IPS-11a (cell line): ENCODE measurements at regions not wholly inside any gene's neighbourhood (a gene's known extent, or its start where the extent isn't known, plus 50 kb on each side); places are given as distances from the start of the nearest gene placed in this dataset.

Experiments
- H3K4me3 ChIP-seq: one replicate; pipeline ENCODE4 v1.5.1; 2013; ENCODE audit warnings: low read depth, low read length, control low read depth

GRCh38 chr15:97143592-97144376 is 813.3 kb downstream of the NR2F2 start:
- H3K4me3 ChIP-seq = no peak overlapping the region

DNA sequence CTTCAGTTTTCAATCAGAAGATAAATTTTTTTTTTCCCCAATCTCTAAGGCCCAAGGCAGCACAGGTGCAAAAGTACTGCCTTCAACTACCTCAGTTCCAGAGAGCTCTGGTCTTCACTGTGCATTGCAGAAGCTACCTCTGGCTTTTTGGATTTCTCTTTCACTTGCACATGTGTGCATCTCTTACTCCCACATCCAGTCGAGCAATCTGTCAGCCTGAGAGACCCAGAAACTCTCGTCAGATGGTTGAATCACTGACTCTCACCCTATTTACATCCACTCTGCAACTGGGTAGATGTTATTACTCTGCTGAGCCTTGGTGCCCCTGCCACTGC is 813.8 kb downstream of the NR2F2 start:
- H3K4me3 ChIP-seq = no peak overlapping the region

DNA sequence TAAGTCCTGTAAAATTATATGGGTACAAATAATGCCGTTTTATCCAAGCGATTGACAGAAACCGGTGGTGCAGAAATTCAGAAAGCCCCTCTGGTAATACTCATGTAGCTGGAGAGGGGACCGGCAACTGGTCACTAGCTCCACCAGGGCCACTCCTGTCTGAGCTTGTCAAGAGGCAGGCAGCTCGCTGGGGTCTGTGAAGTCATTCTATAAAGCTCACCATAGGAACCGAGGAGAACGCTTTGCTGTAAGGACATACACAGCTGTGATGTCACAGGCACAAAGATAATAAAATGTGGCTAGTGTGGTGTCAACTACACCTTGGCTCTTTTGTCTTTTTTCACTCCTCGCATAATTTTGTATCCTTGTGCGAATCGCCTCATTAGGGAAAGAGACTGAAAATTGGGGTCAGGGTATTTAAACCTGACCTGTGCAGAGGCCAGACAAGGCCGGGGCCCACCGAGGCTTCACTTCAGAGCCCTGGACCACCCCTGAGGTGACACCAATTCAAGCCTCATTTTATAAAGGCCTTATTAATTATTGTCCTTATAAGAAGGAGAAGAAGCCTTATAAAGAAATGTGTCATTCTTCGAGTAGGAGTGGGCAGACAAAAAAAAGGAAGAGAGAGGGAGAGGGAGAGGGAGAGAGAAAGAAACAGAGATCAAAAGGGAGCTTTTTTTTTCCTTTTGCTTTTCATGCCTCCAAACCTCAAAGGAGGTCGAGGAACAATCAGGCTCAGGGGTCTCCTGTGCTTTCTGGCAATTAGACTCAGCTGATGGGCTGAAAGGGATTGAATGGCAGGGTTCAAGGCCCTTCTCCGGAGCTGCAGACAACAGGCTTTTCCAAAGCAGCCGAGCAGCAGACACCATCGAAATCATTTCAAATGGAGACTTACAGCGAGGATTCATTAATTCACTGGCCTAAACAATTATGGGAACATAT is 813.3 kb upstream of the ARRDC4 start:
- no peak overlapping the region for H3K4me3 ChIP-seq

DNA sequence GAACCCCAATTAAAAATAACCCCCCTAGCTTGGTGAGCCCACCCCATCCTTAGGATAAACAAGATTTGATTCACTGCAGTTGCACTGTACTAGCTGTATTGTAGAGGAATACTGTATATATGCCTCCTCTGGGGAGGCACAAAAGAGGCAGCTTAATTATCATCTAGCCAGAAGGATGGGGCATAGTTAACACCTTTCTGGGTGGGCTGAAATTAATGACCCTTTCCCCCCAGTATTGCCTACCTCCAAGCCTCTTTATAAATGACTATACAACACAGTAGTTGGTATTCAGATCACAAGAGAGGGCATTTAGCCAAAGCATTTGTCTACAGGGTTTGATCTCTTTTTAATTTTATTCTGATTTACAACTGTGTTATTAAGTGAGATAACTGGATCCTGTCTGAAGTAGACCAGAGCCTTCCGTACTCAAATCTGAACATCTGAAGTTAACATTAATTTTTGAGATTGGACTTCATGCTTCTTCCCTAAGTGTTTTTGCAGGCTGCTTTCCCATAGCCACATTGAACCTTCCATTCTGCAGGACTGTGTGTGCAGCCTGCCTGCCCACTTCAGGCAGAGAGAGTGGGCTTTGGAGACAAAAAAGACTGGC is 807.0 kb upstream of the ARRDC4 start:
- H3K4me3 ChIP-seq = no peak overlapping the region

GRCh38 chr15:97156739-97157265 is 803.7 kb upstream of the ARRDC4 start:
- H3K4me3 ChIP-seq = no peak overlapping the region

DNA sequence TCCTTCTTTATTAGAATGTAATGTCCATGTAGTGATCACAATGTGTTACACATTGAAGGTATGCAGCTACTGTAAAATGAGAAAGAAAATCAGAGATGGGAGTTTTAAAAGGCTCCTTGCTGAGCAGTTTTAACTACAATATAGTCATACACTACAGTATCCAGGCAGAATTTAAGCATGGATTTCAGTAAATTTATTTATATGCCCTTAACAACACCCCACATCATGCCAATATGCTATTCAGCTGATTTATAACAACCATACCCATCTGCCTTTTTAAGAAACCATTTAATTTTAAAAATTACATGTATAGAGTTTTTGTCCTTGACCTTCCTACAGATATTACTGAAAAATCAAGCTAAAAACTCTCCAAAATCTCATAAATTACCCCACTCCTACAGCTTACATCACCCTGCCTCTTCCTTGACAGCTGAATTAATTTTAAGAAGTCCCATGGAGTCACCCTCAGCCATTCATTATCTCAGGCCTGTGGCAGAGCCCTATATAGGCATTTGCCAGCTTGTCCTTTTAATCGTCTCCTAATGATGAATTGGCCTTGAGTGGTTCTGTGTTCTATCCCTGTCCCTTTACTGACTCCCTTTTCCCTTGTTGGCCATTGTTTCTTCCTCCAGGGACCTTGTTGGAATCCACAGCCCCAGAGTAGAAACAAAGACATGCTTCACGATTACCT is 797.6 kb upstream of the ARRDC4 start:
- no peak overlapping the region for H3K4me3 ChIP-seq

GRCh38 chr15:97165205-97165604 is 795.3 kb upstream of the ARRDC4 start:
- no peak overlapping the region for H3K4me3 ChIP-seq

DNA sequence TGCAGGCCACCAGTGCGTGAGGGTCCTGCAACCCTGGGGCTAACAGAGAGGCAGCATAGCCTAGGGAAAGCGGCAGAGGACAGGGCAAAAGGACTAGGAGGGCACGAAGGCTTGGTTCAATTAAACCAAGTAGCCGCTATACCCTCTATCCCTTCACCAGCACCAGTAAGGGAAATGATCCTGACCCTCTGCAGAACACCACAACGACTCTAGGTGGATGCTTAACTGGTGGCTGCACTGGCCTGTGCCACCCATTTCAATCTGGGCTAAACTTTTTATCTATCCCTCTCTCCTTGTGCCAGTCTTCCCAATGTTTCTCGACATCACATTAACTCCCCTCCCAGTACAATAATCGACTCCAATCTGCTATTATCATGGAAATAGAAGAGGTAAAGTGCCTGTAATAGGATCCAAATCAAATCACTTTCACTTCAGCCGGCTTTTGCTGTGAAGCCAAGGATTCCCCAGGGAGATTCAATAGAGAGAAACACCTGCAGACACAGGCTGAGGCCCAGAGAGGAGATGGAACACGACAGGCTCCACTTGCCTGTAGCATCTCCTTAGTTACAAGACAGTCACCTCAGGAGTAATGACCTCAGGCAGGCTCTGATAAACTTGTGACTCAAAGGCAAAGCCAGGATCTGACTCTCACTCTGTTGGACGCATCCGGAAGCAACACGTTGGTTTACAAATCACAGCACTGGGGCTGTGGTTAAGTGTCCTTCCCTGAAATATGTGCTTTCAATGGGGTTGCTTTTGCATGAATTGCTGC is 791.6 kb upstream of the ARRDC4 start:
- no peak overlapping the region for H3K4me3 ChIP-seq

GRCh38 chr15:97171556-97171955 is 788.9 kb upstream of the ARRDC4 start:
- H3K4me3 ChIP-seq = no peak overlapping the region

- H3K4me3 ChIP-seq = no peak overlapping the region
Measured at GRCh38 chr15:97174886-97175540, 785.5 kb upstream of the ARRDC4 start.

- H3K4me3 ChIP-seq = no peak overlapping the region
Measured at GRCh38 chr15:97177151-97177577, 783.3 kb upstream of the ARRDC4 start.

- no peak overlapping the region for H3K4me3 ChIP-seq
Measured at GRCh38 chr15:97182581-97182980, 777.9 kb upstream of the ARRDC4 start.

DNA sequence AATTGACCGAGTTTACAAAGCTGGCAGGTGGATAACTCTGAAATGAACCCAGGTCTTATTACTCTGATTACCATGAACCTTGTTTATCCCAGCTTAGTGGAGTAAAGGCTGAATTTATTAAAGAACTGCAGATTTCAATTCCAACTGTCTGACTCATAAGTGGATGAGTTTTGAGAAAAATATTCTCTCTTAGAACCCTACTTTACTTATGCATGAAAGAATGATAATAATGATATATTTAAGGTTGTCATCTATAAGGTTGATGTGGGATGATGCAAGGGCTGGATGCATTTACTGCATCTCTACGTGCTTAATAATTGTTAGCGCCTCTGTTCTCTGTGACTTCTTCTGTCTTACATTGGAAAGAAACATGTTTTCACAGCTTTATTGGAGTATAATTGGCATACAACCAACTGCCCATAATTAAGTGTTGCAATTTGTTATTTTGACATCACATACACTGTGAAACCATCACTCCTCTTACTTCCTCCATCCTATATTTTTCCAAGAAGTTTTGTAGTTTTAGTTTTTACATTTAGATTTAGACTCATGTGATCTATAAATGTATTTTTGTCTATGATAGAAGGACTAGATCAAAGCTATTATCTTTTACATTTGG is 771.2 kb upstream of the ARRDC4 start:
- H3K4me3 ChIP-seq = no peak overlapping the region

- H3K4me3 ChIP-seq = no peak overlapping the region
Measured at GRCh38 chr15:97194750-97195149, 765.8 kb upstream of the ARRDC4 start.

GRCh38 chr15:97196048-97197014 is 764.2 kb upstream of the ARRDC4 start:
- H3K4me3 ChIP-seq = no peak overlapping the region

DNA sequence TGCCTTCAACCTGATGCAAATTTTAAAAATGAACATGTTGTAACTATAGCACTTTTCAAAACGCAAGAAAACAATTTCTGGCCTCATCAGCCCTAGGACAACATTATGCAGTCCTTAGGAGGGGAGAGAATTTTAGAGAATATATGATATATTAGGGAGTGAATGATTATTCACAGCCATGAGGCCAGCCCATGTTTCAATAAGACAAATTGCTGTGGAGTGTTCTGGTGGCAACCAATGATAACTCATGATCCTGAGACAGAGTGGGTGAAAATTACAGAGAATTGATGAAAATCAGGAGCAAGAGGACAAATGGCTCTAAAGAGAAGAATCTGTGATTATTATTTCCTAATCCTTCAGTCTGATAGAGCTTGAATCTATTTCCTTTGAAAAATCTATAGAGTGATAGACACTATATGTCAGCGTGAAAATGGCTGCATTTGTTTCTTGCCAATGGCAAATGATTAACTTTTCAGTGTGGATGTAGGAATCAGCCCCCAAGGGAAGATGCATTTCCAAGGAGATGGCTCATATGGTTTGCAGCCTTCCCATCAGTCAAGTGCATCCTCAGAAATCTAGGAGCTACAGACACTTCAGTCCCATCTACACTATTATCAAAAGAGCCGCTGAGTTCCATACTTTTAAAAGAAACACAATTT is 761.0 kb upstream of the ARRDC4 start:
- H3K4me3 ChIP-seq = no peak overlapping the region

- H3K4me3 ChIP-seq = no peak overlapping the region
Measured at GRCh38 chr15:97200161-97200560, 760.3 kb upstream of the ARRDC4 start.
